ENCODE measurements at regions not wholly inside any gene's neighbourhood (a gene's known extent, or its start where the extent isn't known, plus 50 kb on each side); places are given as distances from the start of the nearest gene placed in this dataset.
"Not testable (repeated sequence)": the region's sequence is repeated elsewhere in the genome, so short reads cannot be mapped to it uniquely, and the experiment has no call there.

DNA sequence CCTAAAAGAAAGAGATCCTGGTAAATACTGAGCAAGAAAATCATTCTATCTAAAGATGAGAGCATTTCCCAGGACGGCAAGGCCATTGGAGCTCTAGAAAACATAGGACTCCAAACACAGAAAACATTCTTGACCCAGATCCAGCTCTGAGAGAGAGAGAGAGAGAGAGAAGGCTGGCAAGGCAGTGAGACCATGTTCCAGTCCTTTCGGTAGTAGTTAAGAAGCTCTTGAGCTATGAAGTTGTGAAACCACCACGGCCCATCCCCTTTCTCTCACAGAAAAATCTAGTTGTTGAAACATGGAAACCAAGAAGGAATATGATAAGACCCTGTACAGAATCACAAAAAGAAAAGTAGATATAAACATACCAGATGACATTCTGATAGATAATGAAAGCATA, 212.4 kb upstream of the NPSR1 start:
- no TSS peak for BruUV-seq (replicated peaks)
- Mint-ChIP-seq H3K27me3 (ENCODE audit: insufficient read depth, unreplicated experiment) (no peaks in the 10 kb centered on the region), H3K27ac (ENCODE audit: low read depth, unreplicated experiment) (no peak overlapping the region), H3K4me3 (ENCODE audit: unreplicated experiment) (no peak overlapping the region), H3K36me3 (ENCODE audit: insufficient read depth, unreplicated experiment) (no peaks in the 10 kb centered on the region), H3K9me3 (ENCODE audit: unreplicated experiment) (peaks cover 8% of the 10 kb centered on the region), H3K4me1 (ENCODE audit: insufficient read depth, unreplicated experiment) (peaks cover 10% of the 10 kb centered on the region)
- DNase-seq (ENCODE audit: unreplicated experiment): no peak
- intact Hi-C loops (cut with micrococcal nuclease): no loop called here
- POLR2A ChIA-PET: no interaction called here
- TF ChIP-seq, protein P1, sequence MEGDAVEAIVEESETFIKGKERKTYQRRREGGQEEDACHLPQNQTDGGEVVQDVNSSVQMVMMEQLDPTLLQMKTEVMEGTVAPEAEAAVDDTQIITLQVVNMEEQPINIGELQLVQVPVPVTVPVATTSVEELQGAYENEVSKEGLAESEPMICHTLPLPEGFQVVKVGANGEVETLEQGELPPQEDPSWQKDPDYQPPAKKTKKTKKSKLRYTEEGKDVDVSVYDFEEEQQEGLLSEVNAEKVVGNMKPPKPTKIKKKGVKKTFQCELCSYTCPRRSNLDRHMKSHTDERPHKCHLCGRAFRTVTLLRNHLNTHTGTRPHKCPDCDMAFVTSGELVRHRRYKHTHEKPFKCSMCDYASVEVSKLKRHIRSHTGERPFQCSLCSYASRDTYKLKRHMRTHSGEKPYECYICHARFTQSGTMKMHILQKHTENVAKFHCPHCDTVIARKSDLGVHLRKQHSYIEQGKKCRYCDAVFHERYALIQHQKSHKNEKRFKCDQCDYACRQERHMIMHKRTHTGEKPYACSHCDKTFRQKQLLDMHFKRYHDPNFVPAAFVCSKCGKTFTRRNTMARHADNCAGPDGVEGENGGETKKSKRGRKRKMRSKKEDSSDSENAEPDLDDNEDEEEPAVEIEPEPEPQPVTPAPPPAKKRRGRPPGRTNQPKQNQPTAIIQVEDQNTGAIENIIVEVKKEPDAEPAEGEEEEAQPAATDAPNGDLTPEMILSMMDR (IDR thresholded peaks at IDR 0.05; ENCODE audit: unreplicated experiment): no peak
- CTCF ChIA-PET: no interaction called here

DNA sequence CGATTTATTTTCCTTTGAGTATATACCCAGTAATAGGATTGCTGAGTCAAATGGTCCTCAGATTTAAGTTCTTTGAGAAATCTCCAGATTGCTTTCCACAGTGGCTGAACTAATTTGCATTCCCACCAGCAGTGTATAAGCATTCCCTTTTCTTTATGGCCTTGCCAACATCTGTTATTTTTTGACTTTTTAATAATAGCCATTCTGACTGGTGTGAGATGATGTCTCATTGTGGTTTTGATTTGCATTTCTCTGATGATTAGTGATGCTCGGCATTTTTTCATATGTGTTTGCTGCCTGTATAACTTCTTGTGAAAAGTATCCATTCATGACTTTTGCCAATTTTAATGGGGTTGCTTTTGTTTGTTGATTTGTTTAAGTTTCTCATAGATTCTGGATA, 209.5 kb upstream of the NPSR1 start:
- H3K9me3 Mint-ChIP-seq (ENCODE audit: unreplicated experiment); H3K4me3 Mint-ChIP-seq (ENCODE audit: unreplicated experiment); intact Hi-C loops (cut with micrococcal nuclease); H3K27me3 Mint-ChIP-seq (ENCODE audit: insufficient read depth, unreplicated experiment); H3K27ac Mint-ChIP-seq (ENCODE audit: low read depth, unreplicated experiment); CTCF ChIA-PET; BruUV-seq (replicated peaks); H3K36me3 Mint-ChIP-seq (ENCODE audit: insufficient read depth, unreplicated experiment); POLR2A ChIA-PET; DNase-seq (ENCODE audit: unreplicated experiment): not testable (repeated sequence)
- H3K4me1 Mint-ChIP-seq (ENCODE audit: insufficient read depth, unreplicated experiment): peaks cover 17% of the 10 kb centered on the region

DNA sequence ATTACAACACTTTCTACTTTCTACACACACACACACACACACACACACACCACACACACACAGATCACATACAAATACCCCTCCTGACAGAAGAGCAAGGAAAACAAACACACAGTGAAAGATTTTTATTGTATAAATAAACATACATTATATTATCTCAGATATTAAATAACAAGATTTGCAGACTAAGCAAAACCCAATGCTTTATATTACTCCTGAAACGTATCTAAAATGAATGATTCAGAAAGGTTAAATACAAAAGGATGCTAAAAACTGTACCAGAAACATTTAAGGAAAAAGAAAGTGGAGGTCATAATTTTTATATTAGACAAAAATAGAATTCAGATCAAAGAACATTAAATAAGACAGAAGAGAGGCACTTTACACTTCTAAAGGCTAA, 208.3 kb upstream of the NPSR1 start:
- Mint-ChIP-seq H3K4me3 (ENCODE audit: unreplicated experiment) (no peak overlapping the region), H3K27ac (ENCODE audit: low read depth, unreplicated experiment) (no peak overlapping the region), H3K36me3 (ENCODE audit: insufficient read depth, unreplicated experiment) (no peaks in the 10 kb centered on the region), H3K27me3 (ENCODE audit: insufficient read depth, unreplicated experiment) (no peaks in the 10 kb centered on the region), H3K4me1 (ENCODE audit: insufficient read depth, unreplicated experiment) (peaks cover 17% of the 10 kb centered on the region), H3K9me3 (ENCODE audit: unreplicated experiment) (peaks cover 8% of the 10 kb centered on the region)
- ChIA-PET POLR2A (no interaction called here), CTCF (interaction anchor here (0.6 kb wide), 1 partner anchor 1175 kb away, joined by 3 read pairs; no protein-coding TSS in a partner anchor)
- BruUV-seq (replicated peaks): no TSS peak
- no peak for DNase-seq (ENCODE audit: unreplicated experiment)
- TF ChIP-seq, protein P1 (IDR thresholded peaks at IDR 0.05; ENCODE audit: unreplicated experiment): no peak
- intact Hi-C loops (cut with micrococcal nuclease): no loop called here

DNA sequence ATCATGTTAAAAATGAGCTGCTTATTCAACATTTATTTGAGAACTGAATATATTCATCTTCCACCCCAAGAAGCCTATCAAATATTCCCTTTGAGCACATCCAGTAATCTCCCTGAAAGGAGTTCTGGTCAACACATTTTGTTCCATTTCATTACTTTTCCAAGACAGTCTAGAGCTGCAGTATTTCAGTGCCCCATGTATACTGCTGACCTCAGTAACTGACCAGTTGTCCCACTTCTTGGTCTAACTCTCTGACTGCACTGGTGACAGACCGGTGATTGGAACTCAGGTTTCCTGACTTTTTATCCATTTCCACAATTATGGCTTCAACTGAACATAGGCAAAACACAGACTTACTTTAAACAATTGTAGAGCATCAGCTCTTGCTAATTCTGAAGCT, 206.8 kb upstream of the NPSR1 start:
- H3K27me3 Mint-ChIP-seq (ENCODE audit: insufficient read depth, unreplicated experiment): no peaks in the 10 kb centered on the region
- H3K4me3 Mint-ChIP-seq (ENCODE audit: unreplicated experiment): no peak overlapping the region
- POLR2A ChIA-PET: interaction anchor here (1.1 kb wide), 1 partner anchor 9 kb away, joined by 3 read pairs; no protein-coding TSS in a partner anchor
- H3K36me3 Mint-ChIP-seq (ENCODE audit: insufficient read depth, unreplicated experiment): no peaks in the 10 kb centered on the region
- peaks cover 8% of the 10 kb centered on the region for H3K9me3 Mint-ChIP-seq (ENCODE audit: unreplicated experiment)
- TF ChIP-seq, protein P1 (IDR thresholded peaks at IDR 0.05; ENCODE audit: unreplicated experiment): no peak
- no TSS peak for BruUV-seq (replicated peaks)
- intact Hi-C loops (cut with micrococcal nuclease): no loop called here
- peaks cover 9% of the 10 kb centered on the region for H3K4me1 Mint-ChIP-seq (ENCODE audit: insufficient read depth, unreplicated experiment)
- H3K27ac Mint-ChIP-seq (ENCODE audit: low read depth, unreplicated experiment): no peak overlapping the region
- CTCF ChIA-PET: no interaction called here
- no peak for DNase-seq (ENCODE audit: unreplicated experiment)

DNA sequence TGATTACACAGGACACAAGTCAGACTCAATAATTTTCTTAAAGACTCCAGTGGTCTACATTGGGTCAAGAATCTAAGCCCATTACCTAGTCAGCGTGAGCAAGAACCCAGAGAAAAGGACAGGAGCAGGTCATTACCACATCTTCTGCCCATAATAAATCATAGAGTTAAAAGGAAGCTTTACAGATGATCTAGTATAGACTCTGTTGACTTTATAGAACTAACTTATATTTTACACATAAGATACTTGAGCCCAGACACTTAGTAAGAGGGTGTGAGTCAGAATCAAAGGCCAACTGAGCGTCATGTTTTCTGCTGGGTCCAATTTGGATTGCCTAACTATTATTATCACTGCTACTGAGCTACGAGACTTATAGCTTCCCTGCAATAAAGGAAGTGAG, 206.1 kb upstream of the NPSR1 start:
- Mint-ChIP-seq H3K27ac (ENCODE audit: low read depth, unreplicated experiment) (no peak overlapping the region), H3K4me3 (ENCODE audit: unreplicated experiment) (no peak overlapping the region), H3K9me3 (ENCODE audit: unreplicated experiment) (peaks cover 8% of the 10 kb centered on the region), H3K4me1 (ENCODE audit: insufficient read depth, unreplicated experiment) (peaks cover 7% of the 10 kb centered on the region), H3K27me3 (ENCODE audit: insufficient read depth, unreplicated experiment) (no peaks in the 10 kb centered on the region), H3K36me3 (ENCODE audit: insufficient read depth, unreplicated experiment) (no peaks in the 10 kb centered on the region)
- ChIA-PET CTCF (interaction anchor here (0.7 to 1.6 kb wide), 2 partner anchors 21 to 144 kb away, joined by 3 read pairs; no protein-coding TSS in a partner anchor), POLR2A (interaction anchor here (0.5 to 1.1 kb wide), 3 partner anchors 8 to 316 kb away, joined by 3 read pairs; no protein-coding TSS in a partner anchor)
- TF ChIP-seq, protein P1 (IDR thresholded peaks at IDR 0.05; ENCODE audit: unreplicated experiment): no peak
- BruUV-seq (replicated peaks): no TSS peak
- intact Hi-C loops (cut with micrococcal nuclease): no loop called here
- peak; percentile 64 for DNase-seq (ENCODE audit: unreplicated experiment)

Measured in MCF 10A (cell line).